ENCODE measurements at regions not wholly inside any gene's neighbourhood (a gene's known extent, or its start where the extent isn't known, plus 50 kb on each side); places are given as distances from the start of the nearest gene placed in this dataset.

GRCh38 chr10:42985436-42986316, 91.2 kb upstream of the RET start:
- H3K27me3 ChIP-seq (ENCODE audit: control insufficient read depth, insufficient read depth, low read length) = no peaks in the 10 kb centered on the region
- H3K36me3 ChIP-seq (ENCODE audit: control insufficient read depth, insufficient read depth, low read length) = no peaks in the 10 kb centered on the region
- POLR2A ChIA-PET = no interaction called here
- CTCF ChIA-PET = no interaction called here
- no peak for TF ChIP-seq CTCF (IDR thresholded peaks at IDR 0.05; ENCODE audit: insufficient read depth, low read depth, low read length)
- no peak overlapping the region for H3K4me3 ChIP-seq (ENCODE audit: low read depth, low read length)
- DNase-seq (ENCODE audit: low read depth) = no peak

- TF ChIP-seq CTCF (IDR thresholded peaks at IDR 0.05; ENCODE audit: insufficient read depth, low read depth, low read length) = no peak
- no peaks in the 10 kb centered on the region for H3K27me3 ChIP-seq (ENCODE audit: control insufficient read depth, insufficient read depth, low read length)
- no peaks in the 10 kb centered on the region for H3K36me3 ChIP-seq (ENCODE audit: control insufficient read depth, insufficient read depth, low read length)
- no peak overlapping the region for H3K4me3 ChIP-seq (ENCODE audit: low read depth, low read length)
- ChIA-PET CTCF (no interaction called here), POLR2A (interaction anchor here (0.6 kb wide), 1 partner anchor 50 kb away, joined by 3 read pairs; no protein-coding TSS in a partner anchor)
- no peak for DNase-seq (ENCODE audit: low read depth)
Measured at GRCh38 chr10:42986633-42987032, 90.2 kb upstream of the RET start.

GRCh38 chr10:42987121-42987541, 89.7 kb upstream of the RET start:
- no peak for TF ChIP-seq CTCF (IDR thresholded peaks at IDR 0.05; ENCODE audit: insufficient read depth, low read depth, low read length)
- no peak for DNase-seq (ENCODE audit: low read depth)
- Histone ChIP-seq H3K36me3 (ENCODE audit: control insufficient read depth, insufficient read depth, low read length) (no peaks in the 10 kb centered on the region), H3K27me3 (ENCODE audit: control insufficient read depth, insufficient read depth, low read length) (no peaks in the 10 kb centered on the region), H3K4me3 (ENCODE audit: low read depth, low read length) (no peak overlapping the region)
- CTCF ChIA-PET = interaction anchor here (0.6 kb wide), 1 partner anchor 119 kb away, joined by 4 read pairs; no protein-coding TSS in a partner anchor
- POLR2A ChIA-PET = no interaction called here

- CTCF ChIA-PET = interaction anchor here (0.6 kb wide), 1 partner anchor 119 kb away, joined by 4 read pairs; no protein-coding TSS in a partner anchor
- Histone ChIP-seq H3K4me3 (ENCODE audit: low read depth, low read length) (no peak overlapping the region), H3K27me3 (ENCODE audit: control insufficient read depth, insufficient read depth, low read length) (no peaks in the 10 kb centered on the region), H3K36me3 (ENCODE audit: control insufficient read depth, insufficient read depth, low read length) (no peaks in the 10 kb centered on the region)
- POLR2A ChIA-PET = no interaction called here
- no peak for DNase-seq (ENCODE audit: low read depth)
- TF ChIP-seq CTCF (IDR thresholded peaks at IDR 0.05; ENCODE audit: insufficient read depth, low read depth, low read length) = no peak
Measured at GRCh38 chr10:42987575-42987974, 89.3 kb upstream of the RET start.

- H3K4me3 ChIP-seq (ENCODE audit: low read depth, low read length) = no peak overlapping the region
- POLR2A ChIA-PET = no interaction called here
- DNase-seq (ENCODE audit: low read depth) = no peak
- no peaks in the 10 kb centered on the region for H3K36me3 ChIP-seq (ENCODE audit: control insufficient read depth, insufficient read depth, low read length)
- CTCF ChIA-PET = no interaction called here
- no peaks in the 10 kb centered on the region for H3K27me3 ChIP-seq (ENCODE audit: control insufficient read depth, insufficient read depth, low read length)
- TF ChIP-seq CTCF (IDR thresholded peaks at IDR 0.05; ENCODE audit: insufficient read depth, low read depth, low read length) = no peak
Measured at GRCh38 chr10:42988069-42988468, 88.8 kb upstream of the RET start.

All from BJ (cell line).